ENCODE measurements at regions not wholly inside any gene's neighbourhood (a gene's known extent, or its start where the extent isn't known, plus 50 kb on each side); places are given as distances from the start of the nearest gene placed in this dataset.
A peak's percentile ranks its signal among the peaks of the same experiment; 100 is the strongest.

- Histone ChIP-seq H2AK5ac (ENCODE audit: low read depth, low read length) (no peak overlapping the region), H3K4me1 (ENCODE audit: control insufficient read depth, insufficient read depth, low read length) (no peaks in the 10 kb centered on the region), H3K79me1 (ENCODE audit: low read depth in 1 of 2, low read length in 2 of 2) (no peaks in the 10 kb centered on the region), H3K23ac (ENCODE audit: low read depth, low read length) (no peak overlapping the region), H4K91ac (ENCODE audit: insufficient read depth, low read depth, low read length) (no peak overlapping the region), H2AFZ (replicated peaks; ENCODE audit: low read length, poor library complexity) (no peak overlapping the region), H3K9me3 (ENCODE audit: control insufficient read depth, insufficient read depth, low read length) (peaks cover 6% of the 10 kb centered on the region; the same call in 1 of the 2 replicates), H4K8ac (ENCODE audit: low read depth in 2 of 2, low read length in 2 of 2) (no peak overlapping the region), H3K4me2 (ENCODE audit: low read depth, low read length) (no peak overlapping the region), H3K36me3 (ENCODE audit: control insufficient read depth, insufficient read depth, low read length) (no peaks in the 10 kb centered on the region), H3K4me3 (ENCODE audit: insufficient read depth, low read depth, low read length) (no peak overlapping the region), H3K18ac (ENCODE audit: low read depth, low read length) (no peak overlapping the region), H4K5ac (ENCODE audit: low read depth, low read length) (no peak overlapping the region), H2BK5ac (ENCODE audit: low read depth, low read length, poor library complexity, severe bottlenecking) (no peak overlapping the region), H2BK15ac (ENCODE audit: low read depth, low read length) (no peak overlapping the region), H3K9me1 (ENCODE audit: insufficient read depth, low read length) (no peaks in the 10 kb centered on the region), H3K9ac (ENCODE audit: low read depth, low read length) (no peak overlapping the region), H2AK9ac (replicated peaks; ENCODE audit: low read depth, low read length, poor library complexity) (no peak overlapping the region), H2BK120ac (ENCODE audit: low read depth, low read length) (no peak overlapping the region), H3K14ac (replicated peaks; ENCODE audit: low read depth, low read length) (no peak overlapping the region), H2BK20ac (ENCODE audit: low read depth, low read length) (no peak overlapping the region), H3K27ac (ENCODE audit: insufficient read depth, low read length) (no peak overlapping the region), H4K20me1 (ENCODE audit: insufficient read depth, low read length) (no peaks in the 10 kb centered on the region), H3K27me3 (ENCODE audit: control insufficient read depth, insufficient read depth, low read length) (no peaks in the 10 kb centered on the region), H3K4ac (ENCODE audit: low read depth, low read length) (no peak overlapping the region), H3K56ac (ENCODE audit: extremely low read depth, insufficient read depth, low read length) (no peak overlapping the region)
- DNase-seq (no peak), ATAC-seq (ENCODE audit: low read depth) (no peak)
- no TSS peak for BruUV-seq (replicated peaks)
- dilution Hi-C loops (cut with HindIII; ENCODE audit: low sequenced_read_pairs, unreplicated experiment) (no loop called here), intact Hi-C loops (cut with micrococcal nuclease) (no loop called here), in situ Hi-C loops (cut with MboI; ENCODE audit: low sequenced_read_pairs) (no loop called here)
- TF ChIP-seq MAFK (IDR thresholded peaks at IDR 0.05; ENCODE audit: low read depth, low read length) (peak; percentile 97), RFX5 (IDR thresholded peaks at IDR 0.05; ENCODE audit: low read depth, low read length) (no peak)
- WGBS, 2 experiments (ENCODE audit: extremely low coverage in 2 of 2, insufficient read length in 1 of 2): no CpG with 5 or more reads among the region's 1 CpG
- CTCF ChIA-PET: no interaction called here
- POLR2A ChIA-PET (ENCODE audit: unreplicated experiment): no interaction called here
Measured at GRCh38 chr6:62903266-62903665, 308.0 kb upstream of the FKBP1C start.

All from IMR-90 (cell line).